ENCODE measurements at regions not wholly inside any gene's neighbourhood (a gene's known extent, or its start where the extent isn't known, plus 50 kb on each side); places are given as distances from the start of the nearest gene placed in this dataset.

- ChIA-PET CTCF (ENCODE audit: partially characterized antibody) (no interaction called here), POLR2A (ENCODE audit: partially characterized antibody) (no interaction called here)
- no peak overlapping the region for H3K9ac ChIP-seq (replicated peaks in 1 of 4; ENCODE audit: extremely low read depth in 1 of 4, low read depth in 3 of 4, low read length in 3 of 4)
- no peak overlapping the region for H3K14ac ChIP-seq (ENCODE audit: insufficient read length)
- H3K27ac ChIP-seq (ENCODE audit: low read depth, low read length) = no peak overlapping the region
- H3K56ac ChIP-seq (replicated peaks; ENCODE audit: insufficient read length, low read depth, low read length) = no peak overlapping the region
- DNase-seq (ENCODE audit: low read depth in 1 of 2, low spot score in 2 of 2) (no peak), FAIRE-seq (no peak)
- no peak overlapping the region for H3K23ac ChIP-seq (ENCODE audit: insufficient read length)
- no peak overlapping the region for H3K4ac ChIP-seq (replicated peaks; ENCODE audit: insufficient read length, low read depth, low read length)
- no peak overlapping the region for H3K18ac ChIP-seq (ENCODE audit: extremely low read depth, low read length)
- H3K79me1 ChIP-seq (ENCODE audit: low read depth, low read length) = no peaks in the 10 kb centered on the region
- no peaks in the 10 kb centered on the region for H3K36me3 ChIP-seq (ENCODE audit: control insufficient read depth in 2 of 4, insufficient read depth in 4 of 4, low read length in 3 of 4)
- 85% methylated on average over 9 of the region's 9 CpGs; no CpG with 5 or more reads in 1 of the 2 experiments for WGBS, 2 experiments (ENCODE audit: extremely low coverage in 1 of 2, insufficient coverage in 1 of 2, insufficient read length in 1 of 2, insufficient replicate concordance in 2 of 2, low coverage in 1 of 2, low lambda C conversion rate in 2 of 2, missing lambda C conversion rate in 1 of 2)
- TF ChIP-seq CBX5 (IDR thresholded peaks at IDR 0.05; ENCODE audit: low read depth, low read length) (no peak), SIRT6 (IDR thresholded peaks at IDR 0.05; ENCODE audit: low read length) (no peak), CEBPB (IDR thresholded peaks at IDR 0.05; ENCODE audit: low read depth, low read length) (no peak), KDM1A (IDR thresholded peaks at IDR 0.05; ENCODE audit: borderline replicate concordance, low read length) (no peak), EP300 (IDR thresholded peaks at IDR 0.05; ENCODE audit: borderline replicate concordance in 1 of 2, low read depth in 2 of 2, low read length in 2 of 2) (no peak), BCL11A (IDR thresholded peaks at IDR 0.05; ENCODE audit: low read depth in 2 of 2, low read length in 2 of 2) (no peak), ZNF274 (IDR thresholded peaks at IDR 0.05; ENCODE audit: borderline replicate concordance, extremely low read depth, low read length) (no peak), RBBP5 (IDR thresholded peaks at IDR 0.05; ENCODE audit: borderline replicate concordance, low read depth, low read length) (no peak), CREB1 (IDR thresholded peaks at IDR 0.05) (no peak), ATF2 (IDR thresholded peaks at IDR 0.05; ENCODE audit: low read length) (no peak), JUN (IDR thresholded peaks at IDR 0.05; ENCODE audit: low read depth, low read length) (no peak), SP4 (IDR thresholded peaks at IDR 0.05; ENCODE audit: low read length) (no peak), SAP30 (IDR thresholded peaks at IDR 0.05; ENCODE audit: insufficient read depth, insufficient replicate concordance, low read length) (no peak), HDAC6 (IDR thresholded peaks at IDR 0.05; ENCODE audit: low read depth, low read length) (no peak)
- no peaks in the 10 kb centered on the region; a peak in 2 of 7 replicates for H3K27me3 ChIP-seq (replicated peaks in 1 of 4; ENCODE audit: control insufficient read depth in 3 of 4, extremely low read depth in 1 of 4, insufficient read depth in 3 of 4, low read length in 3 of 4)
- H3K79me2 ChIP-seq (ENCODE audit: control insufficient read depth in 1 of 2, insufficient read depth in 2 of 2, low read length in 2 of 2) = no peaks in the 10 kb centered on the region
- H2BK20ac ChIP-seq (ENCODE audit: low read length) = no peak overlapping the region
- no peak overlapping the region for H2BK5ac ChIP-seq (ENCODE audit: low read depth, low read length)
- no peak overlapping the region for H3K4me3 ChIP-seq (ENCODE audit: extremely low read depth in 1 of 4, insufficient read depth in 2 of 4, low read depth in 3 of 4, low read length in 4 of 4)
- no peak overlapping the region for H2BK15ac ChIP-seq (ENCODE audit: low read length)
- H2BK120ac ChIP-seq (replicated peaks; ENCODE audit: low read depth, low read length) = no peak overlapping the region
- H3K4me1 ChIP-seq (replicated peaks in 1 of 4; ENCODE audit: control insufficient read depth in 3 of 4, insufficient read depth in 4 of 4, low read length in 3 of 4) = no peaks in the 10 kb centered on the region
- no peaks in the 10 kb centered on the region for H3K9me3 ChIP-seq (ENCODE audit: insufficient read depth in 2 of 2, low read depth in 1 of 2, low read length in 1 of 2)
- H4K91ac ChIP-seq (replicated peaks; ENCODE audit: insufficient read length, low read length) = no peak overlapping the region
- H2BK12ac ChIP-seq (ENCODE audit: low read depth, low read length) = no peak overlapping the region
- no peak overlapping the region for H4K8ac ChIP-seq (ENCODE audit: extremely low read depth, insufficient read depth, low read length)
- no peak overlapping the region for H2AFZ ChIP-seq (ENCODE audit: low read length)
- H3K23me2 ChIP-seq (ENCODE audit: low read depth, low read length) = no peaks in the 10 kb centered on the region
- H4K5ac ChIP-seq (ENCODE audit: insufficient read length, low read depth, low read length) = no peak overlapping the region
- no peak overlapping the region for H2AK5ac ChIP-seq (ENCODE audit: low read depth, low read length)
- H3K4me2 ChIP-seq (ENCODE audit: insufficient read depth in 1 of 2, low read depth in 2 of 2, low read length in 2 of 2) = no peak overlapping the region
- no peaks in the 10 kb centered on the region for H4K20me1 ChIP-seq (replicated peaks in 1 of 2; ENCODE audit: control insufficient read depth in 1 of 2, insufficient read depth in 2 of 2, low read length in 2 of 2)
These were observed 261.9 kb downstream of the CDH26 start for GRCh38 chr20:60219984-60220562.

Data from H1 (cell line).